Tibial nerve (tissue), 4 donors: ENCODE measurements at regions not wholly inside any gene's neighbourhood (a gene's known extent, or its start where the extent isn't known, plus 50 kb on each side); places are given as distances from the start of the nearest gene placed in this dataset.

Experiments
- CTCF ChIP-seq, 5 experiments: fragments of 200-600 bp in 3 of 5; fragments of 450-650 bp in 2 of 5; sonication (generic) in 3 of 5; IDR thresholded peaks; one replicate each; pipeline ENCODE4 v1.5.1; 2016 to 2019; ENCODE audit warnings: antibody characterized with exemption in 5 of 5, mild to moderate bottlenecking in 3 of 5, moderate library complexity in 2 of 5
- EP300 ChIP-seq, 2 donors: sonication (generic); formaldehyde crosslinking; IDR thresholded peaks; one replicate each; pipeline ENCODE4 v1.6.1; 2017; ENCODE audit warnings: antibody characterized with exemption in 2 of 2, mild to moderate bottlenecking in 1 of 2
- POLR2A ChIP-seq, 2 donors: fragments of 450-650 bp; IDR thresholded peaks; one replicate each; pipeline ENCODE4 v1.6.1; 2017; ENCODE audit warnings: antibody characterized with exemption in 2 of 2, mild to moderate bottlenecking in 2 of 2, moderate library complexity in 2 of 2

- no peak for TF ChIP-seq EP300 (IDR thresholded peaks at IDR 0.05)
- TF ChIP-seq CTCF (IDR thresholded peaks at IDR 0.05), result no peak
- TF ChIP-seq POLR2A (IDR thresholded peaks at IDR 0.05), result no peak
These were observed 222.9 kb upstream of the NCKAP5 start for GRCh38 chr2:133791191-133791590.
